GM19023 (cell line): ENCODE measurements at regions not wholly inside any gene's neighbourhood (a gene's known extent, or its start where the extent isn't known, plus 50 kb on each side); places are given as distances from the start of the nearest gene placed in this dataset.
"Not testable (repeated sequence)": the region's sequence is repeated elsewhere in the genome, so short reads cannot be mapped to it uniquely, and the experiment has no call there.

ENCODE experiments used
- ATAC-seq: cut with Tn5 transposase; IDR thresholded peaks from one replicate; pipeline ENCODE4 v1.9.1; 2021; ENCODE audit warnings: mild to moderate bottlenecking, moderate library complexity; ENCODE audit not compliant: unreplicated experiment

DNA sequence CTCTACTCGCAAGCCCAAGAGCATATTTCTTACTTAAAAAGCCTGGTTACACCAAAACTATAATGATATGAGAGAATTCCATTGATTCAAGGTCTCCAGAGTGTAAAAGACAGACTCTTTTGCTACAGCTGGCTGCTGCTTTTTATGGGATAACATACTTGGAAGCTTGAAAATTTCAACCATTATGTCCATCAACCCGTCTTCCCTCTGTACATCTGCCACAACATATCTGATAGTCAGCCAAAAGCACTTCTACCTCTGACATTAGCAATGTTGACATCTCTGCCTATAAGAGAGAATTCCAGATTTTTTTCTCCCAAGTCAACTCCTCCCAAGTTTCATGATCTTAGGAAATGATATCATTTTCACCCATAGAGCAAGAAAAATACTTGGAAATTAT lies 54.4 kb upstream of the IQCM start:
- ATAC-seq, result no peak

DNA sequence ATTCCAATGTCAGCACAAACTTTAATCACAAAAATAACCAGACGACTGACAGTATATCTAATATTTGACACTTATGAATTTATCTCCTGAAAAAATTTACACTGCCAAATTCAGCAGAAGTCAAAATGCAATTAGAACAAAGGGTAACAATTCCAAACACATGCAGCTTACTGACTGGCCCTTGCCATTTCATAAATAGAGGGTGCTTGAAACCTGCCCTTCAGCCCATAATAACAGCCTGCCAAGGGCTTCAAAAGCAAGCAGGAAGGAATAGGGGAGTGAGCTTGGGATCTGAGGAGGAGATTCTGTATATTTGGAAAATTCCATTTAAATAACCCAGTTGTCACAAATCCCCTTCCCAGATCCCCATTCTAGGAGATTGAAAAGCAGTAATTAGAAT lies 66.1 kb upstream of the IQCM start:
- ATAC-seq, result no peak

DNA sequence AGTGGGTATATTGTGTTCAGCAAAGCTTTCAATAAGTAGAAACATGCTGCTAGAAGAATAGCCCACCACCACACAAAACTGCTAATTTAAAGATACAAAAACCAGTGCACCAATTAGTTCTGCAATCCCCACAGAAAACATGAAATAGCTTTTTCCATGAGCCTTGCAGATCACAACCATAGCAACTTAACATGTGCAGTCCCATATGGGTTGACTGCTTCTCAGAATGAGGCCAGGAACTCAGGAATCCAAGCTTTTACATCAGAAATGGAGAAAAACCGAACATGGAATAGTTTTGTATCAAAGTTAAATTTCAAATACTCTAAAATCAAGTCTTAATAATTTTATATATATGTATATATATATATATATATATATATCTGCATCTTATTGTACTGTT lies 66.6 kb upstream of the IQCM start:
- ATAC-seq, result no peak

DNA sequence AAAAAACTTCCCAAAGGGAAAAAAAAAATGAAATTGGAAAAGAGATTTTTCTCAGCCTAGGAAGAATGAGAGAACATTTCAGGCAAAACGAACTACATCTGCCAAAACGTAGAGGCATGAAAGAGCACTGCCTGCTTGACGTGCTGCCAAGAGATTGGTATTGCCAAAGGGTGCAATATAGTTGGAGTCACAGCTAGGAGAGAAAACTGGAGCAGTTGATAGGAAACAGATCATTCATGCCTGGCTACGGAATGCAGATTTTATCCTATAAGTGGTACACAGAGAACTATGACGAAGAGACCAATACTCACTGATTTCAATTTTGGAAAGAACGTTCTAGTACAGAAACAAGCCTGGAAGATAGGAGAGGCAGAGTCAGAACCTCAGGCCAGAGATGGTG lies 68.4 kb upstream of the IQCM start:
- no peak for ATAC-seq

DNA sequence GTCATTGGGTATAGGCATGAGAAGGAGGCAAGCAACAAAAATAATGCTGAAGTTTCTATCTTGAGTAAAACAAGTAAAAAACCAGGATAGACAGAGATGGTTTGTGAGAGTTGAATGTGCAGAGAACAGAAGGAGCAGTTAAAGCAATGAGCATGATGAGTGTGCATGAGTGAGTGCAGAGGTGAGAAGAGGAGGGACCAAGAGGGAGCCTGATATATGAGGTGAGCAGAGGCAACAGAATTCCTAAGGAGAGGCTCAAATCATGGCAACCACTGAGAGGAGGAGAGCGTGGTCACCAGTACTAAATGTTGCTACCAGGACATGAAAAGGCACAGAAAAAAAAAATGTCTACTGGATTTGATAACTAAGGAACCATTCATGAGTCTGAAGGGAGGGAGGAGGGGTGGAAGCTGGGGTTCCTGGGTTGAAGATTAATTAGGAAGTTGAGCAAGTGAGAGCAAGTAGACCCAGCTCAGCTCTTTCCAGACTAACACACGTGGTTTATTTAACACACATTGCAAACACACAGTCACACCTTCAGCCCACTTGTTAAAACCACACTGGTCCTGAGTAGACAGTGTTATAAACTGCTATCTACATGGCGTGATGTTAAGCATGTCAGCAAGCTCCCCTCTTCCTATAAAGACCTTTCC lies 69.0 kb upstream of the IQCM start:
- ATAC-seq, result no peak

DNA sequence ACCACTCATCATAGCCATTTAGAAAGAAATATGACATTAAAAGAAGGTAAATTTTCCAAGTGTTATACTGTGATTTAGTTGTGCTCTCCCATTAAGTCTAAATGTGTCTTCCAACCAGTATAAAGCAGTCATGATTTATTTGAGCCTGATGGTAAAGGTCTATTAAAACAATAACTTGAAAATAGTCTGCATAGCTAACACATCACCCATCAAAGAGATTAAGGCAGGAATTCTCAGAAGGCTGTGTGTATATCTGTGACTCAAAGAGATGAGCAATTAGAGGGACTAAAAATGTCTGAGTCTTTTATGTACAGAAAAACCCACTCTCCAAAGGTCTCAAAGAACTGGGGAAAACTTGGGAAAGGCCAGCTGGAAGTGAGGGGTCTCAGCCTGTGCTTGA lies 70.3 kb upstream of the IQCM start:
- ATAC-seq, result no peak

DNA sequence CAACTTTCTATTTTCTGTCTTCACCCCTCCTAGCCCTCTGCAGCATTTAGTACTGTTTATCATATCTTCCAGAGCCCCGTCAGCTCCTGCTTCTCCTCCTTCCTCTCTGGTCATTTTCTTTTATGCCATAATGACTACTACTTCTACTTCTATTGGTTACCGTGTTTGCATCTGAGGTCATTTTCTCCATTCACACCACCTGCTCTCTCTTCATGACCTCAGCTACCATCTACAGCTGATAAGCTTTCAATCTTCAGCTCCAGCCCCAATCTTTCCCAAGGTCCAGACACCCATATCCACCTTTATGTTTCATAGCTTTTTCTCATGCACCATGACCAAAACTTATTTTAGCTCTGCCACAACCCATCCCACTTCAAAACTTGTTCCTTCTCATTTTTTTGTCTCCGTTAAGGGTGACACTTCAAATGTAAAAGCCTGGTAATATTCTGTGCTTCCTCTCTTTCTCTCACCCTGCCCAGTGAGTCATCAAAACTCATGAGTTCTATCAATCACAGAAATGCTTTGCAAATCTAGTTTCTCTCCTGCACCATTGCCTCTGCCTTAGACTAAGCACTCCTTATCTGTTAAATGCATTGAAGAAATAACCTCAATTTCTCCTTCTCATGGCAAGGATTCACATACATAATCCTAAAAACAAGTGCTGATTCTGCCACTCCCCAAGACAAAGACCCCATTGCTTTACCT lies 71.3 kb upstream of the IQCM start:
- ATAC-seq, result no peak

DNA sequence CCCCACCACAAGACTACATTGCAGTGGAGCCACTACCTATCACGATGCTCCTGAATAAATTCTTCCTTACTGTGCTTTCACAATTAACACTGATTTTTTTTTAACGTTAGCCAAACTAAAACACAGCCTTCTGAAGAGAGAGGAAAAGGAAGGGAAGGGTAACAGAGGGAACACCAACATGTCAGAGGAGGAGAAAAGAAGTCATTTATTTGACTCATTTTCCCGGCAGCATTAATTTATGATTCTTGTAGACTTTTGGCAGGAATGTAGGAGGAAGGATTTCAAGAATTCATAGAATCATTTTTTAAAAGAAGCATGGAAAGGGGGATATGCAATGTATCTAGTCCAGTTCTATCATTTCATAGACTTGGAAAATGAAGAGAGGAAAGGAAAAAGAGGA lies 74.3 kb upstream of the IQCM start:
- no peak for ATAC-seq

DNA sequence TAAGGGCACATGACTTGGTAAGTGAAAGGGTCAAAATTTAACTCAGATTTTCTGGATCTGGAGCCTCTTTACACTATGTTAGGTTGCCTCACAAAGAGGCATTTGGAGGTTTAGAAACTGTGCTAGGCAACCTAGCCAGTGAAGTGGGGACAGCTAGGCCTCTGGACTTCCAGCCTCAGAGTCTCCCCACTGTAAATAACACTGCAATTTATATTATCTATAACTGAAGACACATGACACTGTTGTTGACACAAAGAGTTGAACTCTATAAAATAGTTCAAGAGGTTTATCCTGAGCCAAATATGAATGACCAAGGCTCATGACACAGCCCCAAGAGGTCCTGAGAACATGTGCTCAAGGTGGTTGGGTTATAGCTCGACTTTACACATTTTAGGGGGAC lies 74.9 kb upstream of the IQCM start:
- no peak for ATAC-seq

DNA sequence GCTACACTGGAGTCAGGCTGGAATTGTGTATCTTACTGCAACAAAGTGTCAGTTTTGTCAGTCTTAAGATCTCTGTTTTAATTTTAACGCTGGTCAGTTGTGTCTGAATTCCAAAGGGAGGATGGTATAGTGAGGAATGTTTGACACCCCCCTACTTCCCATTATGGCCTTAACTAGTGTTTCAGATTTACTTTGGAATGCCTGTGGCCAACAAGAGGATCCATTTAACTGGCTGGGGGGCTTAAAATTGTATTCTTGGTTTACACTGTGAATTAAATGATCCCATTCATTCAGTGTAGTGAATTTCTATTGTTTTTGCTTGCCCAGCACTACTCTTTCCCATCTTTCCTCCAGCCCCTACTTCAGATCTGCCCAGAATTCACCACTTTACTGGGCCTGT lies 75.8 kb upstream of the IQCM start:
- no peak for ATAC-seq

DNA sequence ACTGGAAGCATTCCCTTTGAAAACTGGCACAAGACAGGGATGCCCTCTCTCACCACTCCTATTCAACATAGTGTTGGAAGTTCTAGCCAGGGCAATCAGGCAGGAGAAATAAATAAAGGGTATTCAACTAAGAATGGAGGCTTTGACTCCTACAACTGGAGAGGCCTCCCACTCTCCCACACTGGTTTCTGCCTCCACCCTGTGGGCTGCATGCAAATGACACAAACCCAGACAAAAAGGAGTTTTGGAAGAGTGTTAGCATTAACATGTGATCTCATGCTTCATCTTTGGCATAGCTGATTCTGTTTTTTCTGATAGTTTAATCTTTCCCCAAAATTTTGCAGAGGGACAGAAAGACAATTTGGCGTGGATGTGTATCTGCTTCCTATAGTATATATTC lies 80.8 kb upstream of the IQCM start:
- ATAC-seq, result no peak

DNA sequence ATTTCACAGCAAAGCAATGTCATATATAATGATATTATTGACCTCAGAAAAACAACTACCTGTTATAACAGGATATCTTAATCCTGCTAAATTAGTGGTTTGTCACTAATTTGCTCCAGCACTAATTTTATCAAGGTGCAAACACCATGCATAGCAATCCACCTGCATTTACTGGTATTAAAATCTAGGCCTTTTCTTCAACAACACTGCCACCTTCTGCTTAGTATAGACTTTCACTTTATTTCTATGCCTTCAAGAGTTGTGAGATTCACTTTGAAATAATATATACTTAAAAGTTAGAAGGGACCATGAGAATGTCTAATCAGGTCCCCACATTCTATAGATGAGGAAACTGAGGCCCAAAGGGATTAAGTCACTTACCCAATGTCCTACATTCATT lies 82.1 kb upstream of the IQCM start:
- no peak for ATAC-seq

DNA sequence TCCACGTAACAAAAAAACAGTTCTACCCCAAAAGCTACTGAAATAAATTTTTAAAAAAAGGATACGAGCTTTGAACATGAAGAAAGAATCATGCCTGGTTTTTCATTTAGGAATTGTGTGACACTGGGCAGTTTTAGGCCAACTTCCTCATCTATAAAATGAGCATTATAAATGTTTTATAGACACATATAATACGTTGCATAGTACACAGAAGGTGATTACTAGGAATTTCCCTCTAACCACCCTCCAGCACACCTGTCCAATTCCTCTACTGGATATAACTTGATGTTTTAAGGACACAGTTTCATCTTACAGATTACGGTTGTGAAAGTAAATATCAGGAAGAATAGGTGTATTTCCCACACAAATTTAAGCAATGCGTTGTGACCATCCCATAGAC lies 85.5 kb upstream of the IQCM start:
- ATAC-seq, result no peak

DNA sequence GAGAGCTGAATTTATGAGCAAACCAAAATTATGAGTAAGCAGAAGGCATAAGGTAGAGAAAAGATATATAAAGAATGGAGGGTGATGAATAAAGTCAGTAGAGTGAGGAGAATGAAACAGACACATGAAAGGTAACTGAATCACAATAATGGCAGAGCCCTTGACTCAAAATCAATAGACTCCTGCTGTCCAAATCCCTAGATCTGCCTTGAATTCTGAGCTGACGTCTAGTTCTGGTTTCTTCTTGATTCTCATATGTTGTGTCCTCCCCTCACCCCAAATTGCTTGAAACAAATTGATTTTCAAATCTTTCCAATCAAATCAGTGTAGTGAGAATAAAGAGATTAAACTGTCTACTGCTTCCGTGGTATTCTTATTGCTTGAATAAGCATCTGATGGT lies 86.6 kb upstream of the IQCM start:
- ATAC-seq, result no peak

DNA sequence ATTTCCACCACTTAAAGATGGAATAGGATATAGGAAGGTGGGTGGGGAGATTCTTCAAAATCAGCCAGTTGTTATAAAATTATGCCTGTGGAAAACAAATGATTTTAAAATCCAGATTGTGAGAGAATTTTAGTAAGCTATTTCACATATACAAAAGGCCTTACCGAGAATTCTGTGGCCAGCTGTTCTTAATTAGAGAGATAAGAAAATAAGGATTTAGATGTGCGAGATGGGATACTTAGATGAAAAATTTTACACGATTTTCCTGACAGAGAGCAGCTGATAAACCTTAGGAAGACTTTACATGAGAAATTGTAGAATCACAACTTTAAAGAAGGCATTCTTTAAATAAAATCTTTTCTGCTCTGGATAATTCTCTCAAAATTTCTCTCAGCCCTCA lies 94.5 kb upstream of the IQCM start:
- ATAC-seq, result no peak

DNA sequence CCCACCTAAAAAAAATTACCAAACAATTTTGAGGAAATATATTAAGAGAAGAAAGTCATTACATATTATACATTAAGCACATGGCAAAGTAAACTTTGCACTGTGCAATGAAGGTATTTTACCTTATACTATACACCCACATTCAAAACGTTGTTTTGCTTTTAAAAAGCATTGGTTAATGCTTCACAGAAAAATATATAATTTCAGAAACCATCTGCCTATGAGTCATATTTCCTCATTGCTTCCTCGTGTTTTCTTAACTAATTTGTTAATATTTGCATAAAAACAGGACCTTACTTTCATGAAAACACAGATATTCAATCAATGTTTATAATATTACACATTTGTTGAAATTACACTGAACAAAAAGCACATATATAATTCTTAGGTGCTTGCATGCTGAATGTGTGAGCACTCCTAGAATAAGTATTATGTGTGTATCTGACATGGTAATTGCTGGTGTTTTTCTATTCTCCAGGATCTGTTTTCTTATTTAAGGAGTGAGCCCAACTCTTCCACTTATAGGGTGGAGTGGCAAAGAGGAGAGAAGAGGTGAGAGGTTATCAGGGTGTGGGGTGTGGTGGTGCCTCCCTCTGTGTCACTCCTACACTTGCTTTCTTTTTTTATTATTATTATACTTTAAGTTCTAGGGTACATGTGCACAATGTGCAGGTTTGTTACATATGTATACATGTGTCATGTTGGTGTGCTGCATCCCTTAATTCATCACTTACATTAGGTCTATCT lies 95.1 kb upstream of the IQCM start:
- ATAC-seq, result no peak

DNA sequence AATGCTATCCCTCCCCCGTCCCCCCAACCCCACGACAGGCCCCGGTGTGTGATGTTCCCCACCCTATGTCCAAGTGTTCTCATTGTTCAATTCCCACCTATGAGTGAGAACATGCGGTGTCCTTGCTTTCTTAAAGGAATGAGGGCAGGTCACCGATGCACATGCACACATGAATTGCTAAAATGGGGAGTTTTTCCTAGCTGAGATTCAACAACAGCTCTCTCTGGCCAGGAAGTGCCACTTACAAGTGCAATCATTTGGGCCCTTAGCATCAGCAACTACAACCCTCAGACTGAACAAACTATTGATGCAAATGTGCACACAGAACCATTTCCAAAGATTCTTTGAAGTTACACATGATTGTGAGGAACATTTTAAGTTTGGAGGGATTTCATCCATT lies 95.7 kb upstream of the IQCM start:
- no peak for ATAC-seq

DNA sequence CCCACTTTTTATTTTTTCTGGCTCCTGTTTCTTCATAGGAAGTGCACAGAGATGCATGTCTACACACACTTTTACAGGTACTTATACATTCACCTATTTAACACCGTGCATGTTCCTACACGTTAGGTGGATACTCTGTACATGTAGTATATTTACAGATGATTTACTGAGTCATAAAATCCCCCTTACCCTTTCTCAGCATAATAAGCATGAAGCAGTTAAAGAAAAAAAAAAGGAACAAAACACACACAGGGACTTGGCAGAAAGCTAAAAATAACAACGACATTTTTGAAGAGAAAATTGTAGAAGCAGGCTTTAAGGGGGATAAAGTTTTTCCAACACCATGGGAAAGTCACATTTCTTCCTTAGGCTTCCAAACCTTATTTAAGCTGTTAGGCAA lies 96.4 kb upstream of the IQCM start:
- no peak for ATAC-seq

DNA sequence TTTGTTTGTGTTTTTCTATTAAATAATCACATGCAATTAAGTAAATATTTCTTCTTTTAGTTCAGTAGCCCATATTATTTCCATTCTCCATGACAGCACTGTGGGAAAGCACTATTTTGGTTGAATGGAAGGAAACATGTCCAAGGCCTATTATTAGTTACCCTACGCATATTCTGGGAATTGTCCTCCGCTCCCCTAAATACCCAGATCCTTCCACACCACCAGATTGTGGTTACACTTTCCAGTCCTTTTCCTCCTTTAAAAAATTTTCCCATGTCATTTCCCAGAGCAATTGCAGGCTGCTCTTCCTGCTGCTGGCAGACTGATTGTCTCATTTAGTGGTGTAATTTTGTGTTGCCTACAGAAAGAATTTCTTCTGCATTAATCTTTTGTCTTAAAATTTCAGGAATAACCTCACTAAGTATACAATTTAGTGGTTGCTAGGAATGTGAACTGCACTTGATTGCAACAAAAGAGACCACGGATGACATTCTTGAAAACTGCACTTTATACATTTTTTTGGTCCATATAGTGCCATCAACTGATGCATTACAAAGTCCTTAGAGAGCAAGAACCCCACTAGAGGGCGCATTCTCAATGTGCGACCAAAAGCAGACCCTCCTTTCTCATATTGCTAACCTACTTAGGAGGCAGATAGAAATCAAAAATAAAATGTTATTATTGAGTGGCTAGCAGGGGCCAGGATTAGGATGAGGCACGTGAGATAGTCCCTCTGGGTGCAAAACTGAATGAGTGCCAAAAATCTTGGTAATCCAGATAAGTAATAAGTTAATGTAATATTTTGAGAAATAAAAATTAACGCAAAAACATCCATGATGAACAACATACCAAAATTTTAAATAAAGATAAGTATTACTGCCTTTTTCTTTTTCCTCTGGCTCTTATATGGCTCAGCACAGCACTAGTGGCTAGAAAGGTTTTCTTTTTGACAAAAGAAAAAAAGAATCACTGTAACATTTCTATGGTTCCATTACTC lies 98.8 kb upstream of the IQCM start:
- ATAC-seq, result peak; percentile 81

DNA sequence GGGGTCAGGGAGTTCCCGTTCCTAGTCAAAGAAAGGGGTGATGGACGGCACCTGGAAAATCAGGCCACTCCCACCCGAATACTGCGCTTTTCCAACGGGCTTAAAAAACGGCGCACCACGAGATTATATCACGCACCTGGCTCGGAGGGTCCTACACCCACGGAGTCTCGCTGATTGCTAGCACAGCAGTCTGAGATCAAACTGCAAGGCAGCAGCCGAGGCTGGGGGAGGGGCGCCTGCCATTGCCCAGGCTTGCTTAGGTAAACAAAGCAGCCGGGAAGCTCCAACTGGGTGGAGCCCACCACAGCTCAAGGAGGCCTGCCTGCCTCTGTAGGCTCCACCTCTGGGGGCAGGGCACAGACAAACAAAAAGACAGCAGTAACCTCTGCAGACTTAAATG lies 100.1 kb upstream of the IQCM start:
- not testable (repeated sequence) for ATAC-seq

DNA sequence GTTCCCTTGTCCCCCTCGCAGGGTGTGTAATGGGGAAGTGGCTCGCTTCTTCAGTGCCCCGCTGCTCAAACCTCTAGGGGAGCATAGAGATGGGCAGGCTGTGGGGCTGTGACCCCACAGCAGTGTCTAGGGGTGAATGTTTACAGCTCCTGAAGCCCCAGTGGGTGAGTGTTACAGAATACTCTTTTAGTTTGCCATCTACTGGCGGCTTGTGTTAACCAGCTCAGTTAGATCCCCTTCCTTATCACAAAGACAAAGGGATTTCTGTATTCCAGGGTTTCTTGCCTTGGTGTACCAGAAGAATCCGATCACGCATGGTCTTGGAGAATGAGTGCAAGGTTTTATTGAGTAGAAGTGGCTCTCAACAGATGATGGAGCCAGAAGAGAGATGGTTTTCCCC lies 108.1 kb upstream of the IQCM start:
- no peak for ATAC-seq
